Ovary (tissue), 7 donors: ENCODE measurements at regions not wholly inside any gene's neighbourhood (a gene's known extent, or its start where the extent isn't known, plus 50 kb on each side); places are given as distances from the start of the nearest gene placed in this dataset.

ENCODE experiments used
- DNase-seq, 5 donors: peaks; one replicate each; pipeline ENCODE4 v3.0.0-alpha.2; 2019 to 2020
- H3K27ac ChIP-seq, 2 donors: fragments of 200-600 bp; one replicate each; pipeline versions ENCODE4 v1.5.1 to v1.8.0; 2019 to 2022
- H3K27me3 ChIP-seq: fragments of 200-600 bp; one replicate; pipeline ENCODE4 v1.8.0; 2022
- H3K36me3 ChIP-seq: fragments of 200-600 bp; sonication (generic); one replicate; pipeline ENCODE4 v1.5.1; 2019
- H3K4me1 ChIP-seq: one replicate; pipeline ENCODE4 v1.8.1; 2013; ENCODE audit warnings: mild to moderate bottlenecking, moderate library complexity; ENCODE audit not compliant: insufficient read depth
- H3K4me3 ChIP-seq: fragments of 200-600 bp; sonication (generic); one replicate; pipeline ENCODE4 v1.5.1; 2017
- H3K9me3 ChIP-seq, 2 donors: fragments of 200-600 bp in 1 of 2; sonication (generic) in 1 of 2; one replicate each; pipeline versions ENCODE4 v1.5.1 to v1.8.1; 2013 to 2019; ENCODE audit warnings: mild to moderate bottlenecking in 1 of 2, moderate library complexity in 1 of 2
- CTCF ChIP-seq, 3 donors: fragments of 450-650 bp in 2 of 3; fragments of 200-600 bp in 1 of 3; IDR thresholded peaks; one replicate each; pipeline versions ENCODE4 v1.5.1 to v1.8.0; 2016 to 2022; ENCODE audit warnings: antibody characterized with exemption in 3 of 3, mild to moderate bottlenecking in 1 of 3
- EP300 ChIP-seq: sonication (generic); formaldehyde crosslinking; IDR thresholded peaks from one replicate; pipeline ENCODE4 v1.6.1; 2017; ENCODE audit warnings: antibody characterized with exemption
- POLR2A ChIP-seq: fragments of 450-650 bp; IDR thresholded peaks from one replicate; pipeline ENCODE4 v1.6.1; 2017; ENCODE audit warnings: antibody characterized with exemption, mild to moderate bottlenecking, moderate library complexity
- WGBS, 3 donors: extraction: QIAGEN DNeasy Blood & Tissue Kit in 1 of 3; methylation state at CpG; one replicate each; pipeline versions ENCODE4 v1.1.5 to v1.1.7; 2013 to 2017; 5-methylcytosine and 5-hydroxymethylcytosine counted together
- intact Hi-C, 4 donors: fragments of 100-400 bp; cut with DNase I; formaldehyde crosslinking; loops; one replicate each; pipeline versions ENCODE4 v1.11.0 to v1.15.1; 2022 to 2023
- donor health status: DM: no; HTN: no; CAD: no; lungs with moderate emphysema.
- donor health status: DM: no; HTN: no; CAD: no.
- donor health status: Bipolar disorder and iron deficiency.
- donor health status: DM: no; HTN: no; CAD: no.
- donor health status: DM: yes; HTN: yes; CAD: no.

- Histone ChIP-seq H3K4me3 (no peak overlapping the region), H3K27me3 (no peaks in the 10 kb centered on the region), H3K36me3 (no peaks in the 10 kb centered on the region), H3K9me3 (no peaks in the 10 kb centered on the region), H3K4me1 (no peaks in the 10 kb centered on the region), H3K27ac (no peak overlapping the region)
- intact Hi-C loops, result no loop called here
- no peak for DNase-seq
- TF ChIP-seq POLR2A (no peak), CTCF (IDR thresholded peaks at IDR 0.05) (no peak), EP300 (no peak)
Measured at GRCh38 chr5:82497242-82497641, 219.1 kb upstream of the RPS23 start.

GRCh38 chr5:82494942-82495341, 216.8 kb upstream of the RPS23 start:
- Histone ChIP-seq H3K4me1 (no peaks in the 10 kb centered on the region), H3K36me3 (no peaks in the 10 kb centered on the region), H3K27me3 (no peaks in the 10 kb centered on the region), H3K4me3 (no peak overlapping the region), H3K27ac (no peak overlapping the region), H3K9me3 (no peaks in the 10 kb centered on the region)
- DNase-seq, result no peak
- TF ChIP-seq POLR2A (no peak), EP300 (no peak), CTCF (IDR thresholded peaks at IDR 0.05) (no peak)
- intact Hi-C loops, result no loop called here

- Histone ChIP-seq H3K36me3 (no peaks in the 10 kb centered on the region), H3K27ac (no peak overlapping the region), H3K9me3 (no peaks in the 10 kb centered on the region), H3K4me3 (no peak overlapping the region), H3K27me3 (no peaks in the 10 kb centered on the region), H3K4me1 (no peaks in the 10 kb centered on the region)
- DNase-seq, result no peak
- TF ChIP-seq CTCF (IDR thresholded peaks at IDR 0.05) (no peak), POLR2A (no peak), EP300 (no peak)
- intact Hi-C loops, result no loop called here
Measured at GRCh38 chr5:82493221-82493620, 215.1 kb upstream of the RPS23 start.

GRCh38 chr5:82491397-82491796, 213.2 kb upstream of the RPS23 start:
- Histone ChIP-seq H3K27me3 (no peaks in the 10 kb centered on the region), H3K27ac (no peak overlapping the region), H3K36me3 (no peaks in the 10 kb centered on the region), H3K4me3 (no peak overlapping the region), H3K4me1 (no peaks in the 10 kb centered on the region), H3K9me3 (no peaks in the 10 kb centered on the region)
- no peak for TF ChIP-seq EP300
- no peak for TF ChIP-seq CTCF (IDR thresholded peaks at IDR 0.05)
- no peak for TF ChIP-seq POLR2A
- no peak for DNase-seq
- intact Hi-C loops, result no loop called here
- 88 to 94% (median 88%) methylated on average over 1 of the region's 1 CpG for WGBS, 3 donors

GRCh38 chr5:82489683-82490082, 211.5 kb upstream of the RPS23 start:
- H3K27me3 ChIP-seq, result no peaks in the 10 kb centered on the region
- WGBS, 3 donors, result 64 to 69% (median 68%) methylated on average over 1 of the region's 1 CpG
- no peak for DNase-seq

More at GRCh38 chr5:82489683-82490082, 211.5 kb upstream of the RPS23 start:
- no peaks in the 10 kb centered on the region for H3K4me1 ChIP-seq
- no peak overlapping the region for H3K27ac ChIP-seq
- no peaks in the 10 kb centered on the region for H3K9me3 ChIP-seq
- intact Hi-C loops, result no loop called here
- no peak overlapping the region for H3K4me3 ChIP-seq
- TF ChIP-seq CTCF (IDR thresholded peaks at IDR 0.05), result no peak
- no peak for TF ChIP-seq EP300
- no peak for TF ChIP-seq POLR2A
- no peaks in the 10 kb centered on the region for H3K36me3 ChIP-seq
